Effector memory CD8-positive, alpha-beta T cell (primary cell): ENCODE measurements at regions not wholly inside any gene's neighbourhood (a gene's known extent, or its start where the extent isn't known, plus 50 kb on each side); places are given as distances from the start of the nearest gene placed in this dataset.
A peak's percentile ranks its signal among the peaks of the same experiment; 100 is the strongest.

ENCODE experiments used
- ATAC-seq: fragments of 150-1000 bp; cut with Tn5 transposase; replicated peaks from 2 replicates; pipeline ENCODE4 v1.10.0; 2021; ENCODE audit warnings: mild to moderate bottlenecking, moderate library complexity
- DNase-seq, 3 experiments: peaks; one replicate each; pipeline ENCODE4 v3.0.0; 2021
- H3K27ac Mint-ChIP-seq, 2 donors: one replicate each; pipeline ENCODE4 v1.8.0; 2022; ENCODE audit warnings: mild to moderate bottlenecking in 2 of 2, mixed read lengths in 2 of 2, moderate library complexity in 2 of 2
- H3K27me3 Mint-ChIP-seq, 2 donors: one replicate each; pipeline ENCODE4 v1.8.0; 2022; ENCODE audit warnings: mixed read lengths in 2 of 2
- H3K36me3 Mint-ChIP-seq: one replicate; pipeline ENCODE4 v1.8.0; 2022; ENCODE audit warnings: mild to moderate bottlenecking, moderate library complexity, mixed read lengths; ENCODE audit not compliant: insufficient read depth
- H3K4me1 Mint-ChIP-seq, 2 donors: one replicate each; pipeline ENCODE4 v1.8.0; 2022; ENCODE audit warnings: low read depth in 2 of 2, mixed read lengths in 2 of 2
- H3K4me3 Mint-ChIP-seq, 2 donors: one replicate each; pipeline ENCODE4 v1.8.0; 2022; ENCODE audit warnings: mild to moderate bottlenecking in 2 of 2, mixed read lengths in 2 of 2, moderate library complexity in 2 of 2
- H3K9me3 Mint-ChIP-seq, 2 donors: one replicate each; pipeline ENCODE4 v1.8.0; 2022; ENCODE audit warnings: mixed read lengths in 2 of 2

DNA sequence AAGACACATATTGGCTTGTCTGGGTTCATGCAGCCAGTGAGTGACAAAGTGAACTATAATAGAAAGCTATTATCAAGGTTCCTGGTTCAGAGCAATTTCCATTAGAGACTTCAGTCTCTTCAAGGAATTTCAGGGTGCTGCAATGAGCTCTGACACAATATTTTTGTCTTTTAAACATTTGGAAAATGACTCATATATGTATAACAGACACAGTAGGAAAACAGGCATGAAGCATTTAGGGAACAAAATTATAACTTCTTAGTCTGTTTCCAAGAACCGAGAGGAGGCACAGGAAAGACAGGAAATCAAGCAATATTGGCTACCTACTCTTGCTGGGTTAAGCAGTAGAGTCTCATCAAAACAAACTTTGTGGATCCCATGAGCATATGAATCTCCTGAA lies 170.4 kb downstream of the PTPRC start:
- Mint-ChIP-seq H3K27me3 (peaks cover 0 to 7% of the 10 kb centered on the region in 2 donors), H3K27ac (no peak overlapping the region), H3K9me3 (peaks cover under 1 to 2% of the 10 kb centered on the region in 2 donors), H3K36me3 (no peaks in the 10 kb centered on the region), H3K4me1 (no peaks in the 10 kb centered on the region), H3K4me3 (no peak overlapping the region)
- no peak for DNase-seq
- ATAC-seq: no peak

DNA sequence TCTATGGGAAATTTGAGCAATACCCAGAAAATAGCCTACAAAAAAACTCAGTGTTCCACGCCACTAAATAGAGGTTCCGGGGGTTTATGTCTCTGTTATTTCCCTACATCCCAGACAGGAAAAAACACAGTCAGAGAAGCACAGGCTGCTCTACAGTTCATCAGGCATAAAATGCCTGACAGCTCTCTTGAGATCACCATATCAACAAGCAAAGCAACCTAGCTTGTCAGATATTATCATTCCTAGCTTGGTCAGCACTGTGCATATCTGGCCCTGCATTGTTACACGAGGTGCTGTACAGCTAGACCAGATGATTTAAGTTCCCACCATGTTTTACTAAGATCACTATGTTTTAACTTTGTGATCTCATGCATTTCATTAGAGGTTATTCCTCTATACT lies 172.6 kb downstream of the PTPRC start:
- H3K27me3 Mint-ChIP-seq: peaks cover 0 to 7% of the 10 kb centered on the region in 2 donors
- DNase-seq (no peak), ATAC-seq (no peak)
- peaks cover 5 to 18% of the 10 kb centered on the region in 2 donors for H3K9me3 Mint-ChIP-seq
- H3K4me1 Mint-ChIP-seq: no peaks in the 10 kb centered on the region
- no peaks in the 10 kb centered on the region for H3K36me3 Mint-ChIP-seq
- no peak overlapping the region for H3K27ac Mint-ChIP-seq
- no peak overlapping the region for H3K4me3 Mint-ChIP-seq

DNA sequence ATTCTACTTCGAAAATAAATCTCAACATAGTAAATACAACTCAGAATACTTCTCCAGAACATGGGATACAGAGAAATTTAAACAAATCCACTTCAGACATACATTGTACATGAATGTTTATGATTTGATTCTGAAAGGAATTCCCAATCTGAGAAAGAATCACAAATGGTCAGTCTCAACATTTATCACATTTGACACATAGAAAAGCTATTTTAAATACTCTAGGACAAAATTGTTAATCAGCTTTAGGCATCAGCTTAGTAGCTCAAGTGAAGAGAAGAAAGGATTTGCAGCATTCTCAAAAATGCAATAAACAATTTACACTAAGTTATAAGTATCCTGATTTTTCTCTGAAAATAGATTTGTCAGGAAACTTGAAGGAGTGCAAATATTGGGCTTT lies 184.8 kb downstream of the PTPRC start:
- Mint-ChIP-seq H3K9me3 (no peaks in the 10 kb centered on the region), H3K4me3 (no peak overlapping the region), H3K4me1 (no peaks in the 10 kb centered on the region), H3K27me3 (peaks cover 18 to 20% of the 10 kb centered on the region in 2 donors), H3K36me3 (no peaks in the 10 kb centered on the region), H3K27ac (no peak overlapping the region)
- no peak for ATAC-seq
- no peak for DNase-seq

DNA sequence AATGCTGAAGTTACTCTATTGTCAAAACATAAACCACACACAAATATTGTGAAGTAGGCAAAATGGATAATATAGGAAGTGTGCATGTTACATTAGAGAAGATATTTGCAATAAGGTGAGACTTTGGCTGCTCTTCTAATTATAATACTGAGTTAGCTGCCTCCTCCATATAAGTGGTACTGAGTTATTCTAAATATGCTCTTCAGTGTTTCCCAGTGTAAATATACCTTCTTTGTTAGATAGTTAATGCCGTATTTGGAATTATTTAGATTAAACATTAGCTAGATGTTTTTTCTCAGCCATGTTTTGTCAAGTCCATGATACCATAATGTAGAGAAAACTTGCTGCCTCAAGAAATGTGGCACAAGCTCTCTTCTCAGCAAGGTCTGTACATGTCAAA lies 186.4 kb downstream of the PTPRC start:
- H3K4me3 Mint-ChIP-seq: no peak overlapping the region

DNA sequence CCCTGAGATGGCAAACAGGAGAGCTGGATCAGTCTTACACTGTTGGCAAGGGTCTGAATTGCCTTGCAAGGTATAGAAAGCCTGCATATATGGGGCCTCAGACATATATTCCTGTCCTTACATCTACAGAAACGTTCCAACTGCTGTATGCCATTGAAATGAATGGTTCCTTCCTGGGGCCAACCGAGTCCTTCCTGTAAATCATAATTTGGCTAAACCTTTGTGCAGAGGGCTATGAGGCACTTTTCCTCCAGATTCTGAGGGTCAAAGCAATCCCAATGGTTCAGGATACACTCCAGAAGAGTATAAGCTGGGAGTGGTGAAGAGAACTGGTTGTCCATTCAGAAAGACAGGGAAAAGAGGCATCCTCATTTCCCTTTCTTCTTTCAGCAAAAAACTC lies 190.5 kb downstream of the PTPRC start:
- no peak overlapping the region for H3K4me3 Mint-ChIP-seq
- H3K36me3 Mint-ChIP-seq: no peaks in the 10 kb centered on the region
- no peaks in the 10 kb centered on the region for H3K9me3 Mint-ChIP-seq
- H3K27me3 Mint-ChIP-seq: peaks cover 23 to 27% of the 10 kb centered on the region in 2 donors
- no peaks in the 10 kb centered on the region for H3K4me1 Mint-ChIP-seq
- no peak for DNase-seq
- no peak for ATAC-seq
- H3K27ac Mint-ChIP-seq: no peak overlapping the region

More for the DNA sequence above, 186.4 kb downstream of the PTPRC start:
- no peak overlapping the region for H3K27ac Mint-ChIP-seq
- ATAC-seq (no peak), DNase-seq (no peak)
- H3K36me3 Mint-ChIP-seq: no peaks in the 10 kb centered on the region
- H3K4me1 Mint-ChIP-seq: no peaks in the 10 kb centered on the region
- peaks cover 23 to 24% of the 10 kb centered on the region in 2 donors for H3K27me3 Mint-ChIP-seq
- no peaks in the 10 kb centered on the region for H3K9me3 Mint-ChIP-seq

DNA sequence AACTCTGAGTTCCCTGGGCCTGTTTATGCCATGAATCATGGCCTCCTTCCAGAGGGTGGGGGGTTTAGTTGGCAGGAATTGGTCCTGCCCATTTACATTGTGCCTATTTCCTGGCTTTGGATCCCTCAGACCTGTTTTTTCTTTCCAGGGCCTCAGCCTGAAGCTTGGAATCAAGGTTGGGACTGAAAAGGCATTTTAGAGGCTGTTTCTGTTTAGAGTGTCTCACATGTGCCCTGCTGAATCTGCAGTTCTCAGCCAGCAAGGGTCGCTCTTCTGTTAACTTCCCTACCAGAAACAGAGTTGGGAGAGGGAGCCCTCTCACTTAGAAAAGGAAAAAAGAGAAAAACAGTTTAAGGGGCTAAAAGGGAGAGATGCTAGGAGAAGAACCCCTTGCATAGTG lies 191.1 kb downstream of the PTPRC start:
- no peak overlapping the region for H3K4me3 Mint-ChIP-seq
- no peaks in the 10 kb centered on the region for H3K4me1 Mint-ChIP-seq
- H3K36me3 Mint-ChIP-seq: no peaks in the 10 kb centered on the region
- DNase-seq (no peak), ATAC-seq (no peak)
- H3K27ac Mint-ChIP-seq: no peak overlapping the region
- H3K9me3 Mint-ChIP-seq: no peaks in the 10 kb centered on the region
- peaks cover 23 to 30% of the 10 kb centered on the region in 2 donors for H3K27me3 Mint-ChIP-seq

DNA sequence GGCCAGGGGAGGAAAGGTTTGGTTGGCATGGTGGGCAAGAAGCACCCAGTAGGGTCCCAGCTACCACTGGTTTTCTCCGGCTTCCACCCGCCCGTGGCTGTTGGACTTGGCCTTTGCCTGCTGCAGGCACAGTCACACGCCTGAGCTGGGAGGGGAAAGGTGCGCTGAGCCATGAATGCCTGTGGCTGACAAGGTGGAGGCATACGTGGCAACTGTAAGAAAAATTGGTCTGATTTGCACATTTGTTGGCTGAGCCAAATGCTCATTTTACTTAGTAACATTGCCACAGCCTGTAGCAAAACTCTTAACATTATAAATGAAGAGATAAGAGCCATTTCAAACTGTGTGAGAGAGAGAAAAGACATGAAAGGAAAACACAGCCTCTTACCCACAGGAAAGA lies 191.6 kb downstream of the PTPRC start:
- Mint-ChIP-seq H3K27me3 (peaks cover 23 to 30% of the 10 kb centered on the region in 2 donors), H3K4me3 (no peak overlapping the region), H3K4me1 (no peaks in the 10 kb centered on the region), H3K27ac (no peak overlapping the region), H3K36me3 (no peaks in the 10 kb centered on the region), H3K9me3 (no peaks in the 10 kb centered on the region)
- no peak for ATAC-seq
- no peak for DNase-seq

DNA sequence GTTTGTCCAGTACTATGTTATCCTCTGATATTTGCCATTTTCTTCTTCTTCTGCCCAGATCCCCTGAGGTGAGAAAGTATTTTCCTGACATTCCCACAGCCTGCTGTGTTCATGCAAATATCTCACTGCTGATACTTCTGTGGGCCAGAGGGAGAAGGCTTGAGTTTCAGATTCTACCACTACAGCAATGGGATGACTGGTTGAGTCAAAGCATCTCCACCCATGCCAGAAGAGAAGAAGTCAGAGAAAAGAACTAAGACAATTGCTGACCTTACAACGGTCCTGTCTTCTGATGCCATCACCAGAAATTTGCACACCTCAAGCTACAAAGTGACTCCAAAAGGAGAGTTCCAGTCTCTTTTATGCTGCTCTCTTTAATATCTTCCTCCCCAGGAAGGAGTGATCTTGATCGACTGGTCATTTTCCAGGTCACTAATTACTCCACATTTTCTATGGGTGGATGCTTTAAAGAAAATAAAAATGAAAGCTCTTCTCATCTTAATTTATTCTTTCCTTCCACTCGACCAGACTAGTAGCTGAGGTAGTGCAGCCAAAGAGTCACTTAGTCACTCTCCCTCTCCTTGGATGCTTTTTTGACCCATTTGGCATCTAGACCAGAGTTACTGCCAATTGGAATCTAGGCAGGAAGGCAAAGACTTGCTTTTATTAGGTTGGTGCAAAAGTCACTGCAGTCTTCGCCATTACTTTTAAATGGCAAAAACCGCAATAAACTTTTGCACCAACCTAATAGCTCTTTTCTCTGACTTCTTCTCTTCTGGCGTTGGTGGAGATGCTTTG lies 195.1 kb downstream of the PTPRC start:
- H3K36me3 Mint-ChIP-seq: no peaks in the 10 kb centered on the region
- no peaks in the 10 kb centered on the region for H3K9me3 Mint-ChIP-seq
- H3K4me1 Mint-ChIP-seq: no peaks in the 10 kb centered on the region
- no peak overlapping the region for H3K4me3 Mint-ChIP-seq
- no peak overlapping the region for H3K27ac Mint-ChIP-seq
- DNase-seq: no peak
- no peak for ATAC-seq
- peaks cover 5 to 7% of the 10 kb centered on the region in 2 donors for H3K27me3 Mint-ChIP-seq

DNA sequence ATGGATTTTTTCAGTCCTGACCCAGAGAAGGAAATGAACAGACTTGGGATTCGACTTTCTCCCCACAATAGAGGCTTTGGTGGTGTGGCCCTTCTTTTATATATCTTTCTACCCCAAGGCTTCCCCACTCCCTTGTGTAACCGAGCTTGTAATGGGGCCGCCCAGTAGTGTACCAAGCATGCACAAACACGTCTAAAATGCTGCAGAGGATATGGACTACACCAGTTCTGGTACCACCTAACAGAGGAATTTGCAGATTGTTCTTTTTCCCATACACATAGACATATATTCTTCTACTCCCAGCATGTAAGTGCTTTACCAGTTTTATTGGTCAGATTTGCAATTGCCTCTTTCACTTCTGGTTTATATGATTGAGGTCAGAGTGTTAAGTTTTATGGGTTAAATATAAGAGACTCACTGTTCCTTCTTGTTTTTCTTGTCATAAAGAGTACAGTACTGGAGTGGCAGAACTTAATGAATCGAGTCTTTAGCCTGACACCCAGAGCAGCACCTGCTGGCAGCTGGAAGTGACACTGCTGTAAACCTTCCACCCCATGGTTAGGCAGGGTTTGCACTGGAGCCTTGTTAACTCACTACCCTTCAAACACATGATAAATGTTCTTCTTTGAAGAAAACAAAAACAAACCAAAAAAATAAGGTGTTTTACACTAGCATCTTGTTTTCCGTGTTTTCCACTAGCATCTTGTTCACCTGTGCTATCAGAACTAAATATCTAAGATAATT lies 198.6 kb downstream of the PTPRC start:
- no peaks in the 10 kb centered on the region for H3K9me3 Mint-ChIP-seq
- H3K36me3 Mint-ChIP-seq: no peaks in the 10 kb centered on the region
- H3K27ac Mint-ChIP-seq: no peak overlapping the region
- ATAC-seq (no peak), DNase-seq (no peak)
- H3K4me3 Mint-ChIP-seq: no peak overlapping the region
- no peaks in the 10 kb centered on the region for H3K4me1 Mint-ChIP-seq
- peaks cover 0 to 6% of the 10 kb centered on the region in 2 donors for H3K27me3 Mint-ChIP-seq

DNA sequence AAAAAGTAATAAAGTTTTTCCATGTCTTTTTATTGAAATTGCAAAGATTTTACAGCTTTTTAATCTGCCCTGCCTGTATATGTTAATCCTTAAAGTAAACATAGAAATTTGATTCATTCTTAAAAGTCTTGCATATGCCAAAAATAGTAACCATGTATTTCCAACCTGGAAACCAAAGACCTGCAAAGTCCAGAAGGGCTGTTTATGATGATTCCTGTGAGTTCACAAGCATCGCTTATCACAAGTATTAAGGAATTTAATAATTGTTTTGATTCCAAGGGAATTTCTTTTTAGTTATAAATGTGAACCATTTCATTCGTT lies 199.1 kb downstream of the PTPRC start:
- no peak overlapping the region for H3K4me3 Mint-ChIP-seq
- H3K36me3 Mint-ChIP-seq: no peaks in the 10 kb centered on the region
- no peaks in the 10 kb centered on the region for H3K9me3 Mint-ChIP-seq
- DNase-seq (no peak), ATAC-seq (no peak)
- no peak overlapping the region for H3K27ac Mint-ChIP-seq
- peaks cover 0 to 6% of the 10 kb centered on the region in 2 donors for H3K27me3 Mint-ChIP-seq
- H3K4me1 Mint-ChIP-seq: no peaks in the 10 kb centered on the region

DNA sequence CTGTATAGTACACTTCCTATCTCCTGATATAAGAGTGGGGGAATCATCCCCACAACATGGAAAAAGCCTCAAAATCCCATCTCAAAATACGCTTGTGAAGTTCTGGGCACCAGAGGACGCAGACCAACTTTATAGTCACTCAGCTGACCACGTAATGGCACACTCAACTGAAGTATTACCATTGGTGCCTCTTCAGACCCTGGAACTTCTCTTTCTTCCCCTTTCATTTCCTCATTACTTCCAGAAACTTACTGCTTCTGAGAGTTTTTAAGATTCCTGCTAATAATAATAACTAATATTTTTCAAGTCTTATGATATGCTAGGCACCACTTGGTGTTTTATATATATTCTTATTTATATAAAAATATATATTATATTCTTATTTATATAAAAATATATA lies 202.6 kb downstream of the PTPRC start:
- no peaks in the 10 kb centered on the region for H3K27me3 Mint-ChIP-seq
- no peak overlapping the region for H3K27ac Mint-ChIP-seq
- H3K36me3 Mint-ChIP-seq: no peaks in the 10 kb centered on the region
- H3K4me3 Mint-ChIP-seq: no peak overlapping the region
- DNase-seq (no peak), ATAC-seq (no peak)
- no peaks in the 10 kb centered on the region for H3K9me3 Mint-ChIP-seq
- no peaks in the 10 kb centered on the region for H3K4me1 Mint-ChIP-seq

DNA sequence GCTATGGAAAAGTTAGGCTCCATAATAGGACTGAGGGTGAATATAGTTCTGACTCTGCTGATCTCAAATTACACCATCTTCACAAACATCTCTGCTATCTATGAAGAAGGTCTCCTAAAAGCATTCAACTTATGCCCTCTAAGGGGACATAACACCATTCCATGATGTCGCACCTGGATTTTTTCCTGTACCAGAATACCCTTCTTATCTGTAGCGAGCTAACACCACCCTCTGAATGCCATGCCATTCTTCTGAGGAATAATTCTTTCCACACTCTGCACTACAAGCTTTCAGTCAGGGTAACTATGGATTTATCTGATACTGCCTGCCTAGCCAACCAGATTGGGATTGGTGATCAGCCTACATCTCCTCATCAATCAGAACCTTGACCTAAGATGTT lies 203.8 kb downstream of the PTPRC start:
- no peaks in the 10 kb centered on the region for H3K9me3 Mint-ChIP-seq
- no peaks in the 10 kb centered on the region for H3K4me1 Mint-ChIP-seq
- H3K4me3 Mint-ChIP-seq: no peak overlapping the region
- H3K27ac Mint-ChIP-seq: no peak overlapping the region
- no peaks in the 10 kb centered on the region for H3K36me3 Mint-ChIP-seq
- ATAC-seq (no peak), DNase-seq (no peak)
- no peaks in the 10 kb centered on the region for H3K27me3 Mint-ChIP-seq

DNA sequence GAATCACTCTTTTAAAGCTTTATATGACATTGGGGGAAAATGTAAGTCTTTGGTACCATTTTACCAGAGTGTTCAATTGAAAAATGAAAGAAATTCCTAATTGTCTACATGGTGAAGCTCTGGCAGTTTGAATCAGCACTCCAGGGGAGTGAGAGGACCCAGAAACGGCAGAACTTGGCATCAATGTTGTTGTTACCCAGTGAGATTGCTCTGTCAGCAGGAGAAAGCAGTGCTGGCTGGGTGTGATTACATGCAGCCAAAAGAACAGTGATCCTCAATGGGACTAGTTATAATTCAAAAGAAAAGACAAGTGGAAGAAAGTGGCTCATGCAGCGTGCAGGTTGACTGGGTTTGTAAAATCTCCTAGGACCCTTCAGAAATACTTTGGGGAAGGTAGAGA lies 206.4 kb downstream of the PTPRC start:
- DNase-seq: no peak
- no peak for ATAC-seq
- no peaks in the 10 kb centered on the region for H3K27me3 Mint-ChIP-seq
- H3K9me3 Mint-ChIP-seq: no peaks in the 10 kb centered on the region
- no peaks in the 10 kb centered on the region for H3K36me3 Mint-ChIP-seq
- peak overlapping the region in 1 of 2 donors; percentile 18 for H3K27ac Mint-ChIP-seq
- no peak overlapping the region for H3K4me3 Mint-ChIP-seq
- no peaks in the 10 kb centered on the region for H3K4me1 Mint-ChIP-seq

DNA sequence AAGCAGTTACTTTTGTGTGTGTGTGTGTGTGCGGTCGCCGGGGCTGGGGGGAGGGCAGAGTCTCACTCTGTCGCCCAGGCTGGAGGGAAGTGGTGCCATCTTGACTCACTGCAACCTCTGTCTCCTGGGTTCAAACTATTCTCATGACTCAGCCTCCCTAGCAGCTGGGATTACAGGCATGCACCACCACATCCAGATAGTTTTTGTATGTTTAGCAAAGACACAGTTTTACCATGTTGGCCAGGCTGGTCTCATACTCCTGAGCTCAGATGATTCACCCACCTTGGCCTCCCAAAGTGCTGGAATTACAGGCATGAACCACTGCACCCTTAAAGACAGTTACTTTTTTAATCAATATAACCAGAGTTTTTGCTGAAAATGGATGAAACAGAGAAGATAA lies 207.0 kb downstream of the PTPRC start:
- DNase-seq: no peak
- no peaks in the 10 kb centered on the region for H3K27me3 Mint-ChIP-seq
- no peak overlapping the region for H3K27ac Mint-ChIP-seq
- no peaks in the 10 kb centered on the region for H3K4me1 Mint-ChIP-seq
- no peak for ATAC-seq
- no peaks in the 10 kb centered on the region for H3K9me3 Mint-ChIP-seq
- H3K4me3 Mint-ChIP-seq: no peak overlapping the region
- H3K36me3 Mint-ChIP-seq: no peaks in the 10 kb centered on the region
